ENCODE measurements at regions not wholly inside any gene's neighbourhood (a gene's known extent, or its start where the extent isn't known, plus 50 kb on each side); places are given as distances from the start of the nearest gene placed in this dataset.

GRCh38 chr9:103992938-103993579 is 101.0 kb upstream of the SMC2 start:
- Histone ChIP-seq H3K9me3 (no peaks in the 10 kb centered on the region), H3K36me3 (no peaks in the 10 kb centered on the region), H3K4me1 (ENCODE audit: insufficient read depth) (no peaks in the 10 kb centered on the region), H3K27me3 (no peaks in the 10 kb centered on the region), H3K27ac (no peak overlapping the region), H3K4me3 (no peak overlapping the region)
- DNase-seq, result no peak
- intact Hi-C loops (cut with DNase I), result no loop called here
- TF ChIP-seq CTCF (IDR thresholded peaks at IDR 0.05) (no peak), EP300 (IDR thresholded peaks at IDR 0.05) (no peak), POLR2A (IDR thresholded peaks at IDR 0.05) (no peak)
- WGBS, 3 donors, result 79 to 83% (median 83%) methylated on average over 3 of the region's 3 CpGs

GRCh38 chr9:103997856-103998370 is 96.2 kb upstream of the SMC2 start:
- no peak overlapping the region for H3K27ac ChIP-seq
- no peaks in the 10 kb centered on the region for H3K4me1 ChIP-seq (ENCODE audit: insufficient read depth)
- H3K9me3 ChIP-seq, result no peaks in the 10 kb centered on the region
- H3K36me3 ChIP-seq, result no peaks in the 10 kb centered on the region
- 62 to 80% (median 72%) methylated on average over 3 of the region's 3 CpGs for WGBS, 3 donors
- no peak overlapping the region for H3K4me3 ChIP-seq
- H3K27me3 ChIP-seq, result no peaks in the 10 kb centered on the region
- no peak for DNase-seq
- TF ChIP-seq POLR2A (IDR thresholded peaks at IDR 0.05) (no peak), CTCF (IDR thresholded peaks at IDR 0.05) (no peak), EP300 (IDR thresholded peaks at IDR 0.05) (no peak)
- intact Hi-C loops (cut with DNase I), result no loop called here

GRCh38 chr9:103999375-104000062 is 94.6 kb upstream of the SMC2 start:
- no peaks in the 10 kb centered on the region for H3K36me3 ChIP-seq
- no peak overlapping the region for H3K27ac ChIP-seq
- intact Hi-C loops (cut with DNase I), result no loop called here
- peak in 2 of 5 donors; percentile 7 to 26 for DNase-seq
- H3K4me3 ChIP-seq, result no peak overlapping the region
- no peak for TF ChIP-seq CTCF (IDR thresholded peaks at IDR 0.05)
- no peak for TF ChIP-seq POLR2A (IDR thresholded peaks at IDR 0.05)
- no peak for TF ChIP-seq EP300 (IDR thresholded peaks at IDR 0.05)
- no peaks in the 10 kb centered on the region for H3K9me3 ChIP-seq
- no peaks in the 10 kb centered on the region for H3K27me3 ChIP-seq
- WGBS, 3 donors, result 96 to 97% (median 96%) methylated on average over 40 of the region's 40 CpGs
- H3K4me1 ChIP-seq (ENCODE audit: insufficient read depth), result no peaks in the 10 kb centered on the region

- no peaks in the 10 kb centered on the region for H3K9me3 ChIP-seq
- H3K4me3 ChIP-seq, result no peak overlapping the region
- intact Hi-C loops (cut with DNase I), result no loop called here
- DNase-seq, result no peak
- no peak overlapping the region for H3K27ac ChIP-seq
- H3K4me1 ChIP-seq (ENCODE audit: insufficient read depth), result no peaks in the 10 kb centered on the region
- H3K36me3 ChIP-seq, result no peaks in the 10 kb centered on the region
- H3K27me3 ChIP-seq, result no peaks in the 10 kb centered on the region
- no peak for TF ChIP-seq CTCF (IDR thresholded peaks at IDR 0.05)
- TF ChIP-seq EP300 (IDR thresholded peaks at IDR 0.05), result no peak
- no peak for TF ChIP-seq POLR2A (IDR thresholded peaks at IDR 0.05)
- 41 to 77% (median 56%) methylated on average over 3 of the region's 3 CpGs for WGBS, 3 donors
These were observed 84.3 kb upstream of the SMC2 start for GRCh38 chr9:104009826-104010225.
